ENCODE measurements at regions not wholly inside any gene's neighbourhood (a gene's known extent, or its start where the extent isn't known, plus 50 kb on each side); places are given as distances from the start of the nearest gene placed in this dataset.

- ChIA-PET POLR2A (no interaction called here), CTCF (ENCODE audit: low intra/inter-chr PET ratio, low total read pairs) (no interaction called here)
- no TSS peak for BruUV-seq (replicated peaks)
- Histone ChIP-seq H3K9ac (ENCODE audit: insufficient read depth, low read depth, low read length) (no peak overlapping the region), H3K4me1 (ENCODE audit: insufficient read depth, low read length) (no peaks in the 10 kb centered on the region), H4K20me1 (ENCODE audit: insufficient read depth, low read length) (no peaks in the 10 kb centered on the region), H2AFZ (ENCODE audit: low read length) (no peak overlapping the region), H3K4me2 (ENCODE audit: low read depth, low read length) (no peak overlapping the region), H3K36me3 (replicated peaks in 1 of 2; ENCODE audit: control insufficient read depth in 1 of 2, insufficient read depth in 2 of 2, low read length in 2 of 2) (no peaks in the 10 kb centered on the region), H3K4me3 (replicated peaks in 1 of 3; ENCODE audit: insufficient read depth in 1 of 3, low read depth in 2 of 3, low read length in 3 of 3) (no peak overlapping the region), H3K79me2 (ENCODE audit: insufficient read depth, low read length) (no peaks in the 10 kb centered on the region), H3K9me3 (ENCODE audit: low read length) (no peaks in the 10 kb centered on the region), H3K27ac (ENCODE audit: extremely low read length, insufficient read depth, low read length) (no peak overlapping the region), H3K27me3 (ENCODE audit: control insufficient read depth in 1 of 2, insufficient read depth in 2 of 2, low read length in 2 of 2) (no peaks in the 10 kb centered on the region)
- 41% methylated on average over 2 of the region's 2 CpGs for WGBS (ENCODE audit: low lambda C conversion rate)
- ATAC-seq (0 out of 3 replicates have a peak, but pooled peaks have one; percentile 43), DNase-seq (ENCODE audit: low spot score) (peak; percentile 0), FAIRE-seq (no peak)
- intact Hi-C loops (cut with micrococcal nuclease; ENCODE audit: unreplicated experiment): loop anchor here (5.0 kb wide), 1 partner anchor 120 kb away; the partner anchor contains the start of gene FAT4
- in situ Hi-C loops (cut with HindIII; ENCODE audit: extremely low pct_ligation_motif_present, low pct_unique_long_range_greater_than_20kb): no loop called here
- TF ChIP-seq MTA1 (CRISPR knock-in tag; IDR thresholded peaks at IDR 0.05; ENCODE audit: borderline replicate concordance) (no peak), SP1 (IDR thresholded peaks at IDR 0.05) (no peak), SP1 (CRISPR knock-in tag; IDR thresholded peaks at IDR 0.05) (no peak), ZBTB40 (IDR thresholded peaks at IDR 0.05) (no peak), ZBTB40 (CRISPR knock-in tag; IDR thresholded peaks at IDR 0.05) (no peak), KIAA2018 (CRISPR knock-in tag; IDR thresholded peaks at IDR 0.05; ENCODE audit: borderline replicate concordance) (no peak), ZFP37 (CRISPR knock-in tag; IDR thresholded peaks at IDR 0.05; ENCODE audit: borderline replicate concordance) (no peak), KLF11 (CRISPR knock-in tag; IDR thresholded peaks at IDR 0.05) (no peak), ZNF614 (CRISPR knock-in tag; IDR thresholded peaks at IDR 0.05; ENCODE audit: borderline replicate concordance) (no peak)
These were observed 117.3 kb downstream of the FAT4 start for GRCh38 chr4:125432078-125432477.
